Endothelial cell (in vitro differentiated cells): ENCODE measurements at regions not wholly inside any gene's neighbourhood (a gene's known extent, or its start where the extent isn't known, plus 50 kb on each side); places are given as distances from the start of the nearest gene placed in this dataset.

ENCODE experiments used
- DNase-seq: peaks from one replicate; pipeline ENCODE4 v3.0.0; 2021; ENCODE audit warnings: low spot score
- H3K27ac Mint-ChIP-seq: one replicate; pipeline ENCODE4 v1.8.0; 2021; ENCODE audit warnings: mixed read lengths, inconsistent platforms; ENCODE audit not compliant: unreplicated experiment
- H3K27me3 Mint-ChIP-seq: one replicate; pipeline ENCODE4 v1.8.0; 2021; ENCODE audit warnings: mild to moderate bottlenecking, moderate library complexity, mixed read lengths, inconsistent platforms; ENCODE audit not compliant: unreplicated experiment
- H3K36me3 Mint-ChIP-seq: one replicate; pipeline ENCODE4 v1.8.0; 2021; ENCODE audit warnings: mild to moderate bottlenecking, low read depth, mixed read lengths, inconsistent platforms; ENCODE audit not compliant: unreplicated experiment
- H3K4me1 Mint-ChIP-seq: one replicate; pipeline ENCODE4 v1.8.0; 2021; ENCODE audit warnings: mild to moderate bottlenecking, mixed read lengths, inconsistent platforms; ENCODE audit not compliant: unreplicated experiment
- H3K4me3 Mint-ChIP-seq: one replicate; pipeline ENCODE4 v1.8.0; 2021; ENCODE audit warnings: mild to moderate bottlenecking, mixed read lengths, inconsistent platforms; ENCODE audit not compliant: unreplicated experiment
- H3K9me3 Mint-ChIP-seq: one replicate; pipeline ENCODE4 v1.8.0; 2021; ENCODE audit warnings: mixed read lengths, inconsistent platforms; ENCODE audit not compliant: unreplicated experiment
- TF ChIP-seq, protein P1 (sequence below): fragments of 200-600 bp; sonication (generic); IDR thresholded peaks from one replicate; pipeline ENCODE4 v1.5.0; 2021; ENCODE audit warnings: antibody characterized with exemption; ENCODE audit not compliant: unreplicated experiment

DNA sequence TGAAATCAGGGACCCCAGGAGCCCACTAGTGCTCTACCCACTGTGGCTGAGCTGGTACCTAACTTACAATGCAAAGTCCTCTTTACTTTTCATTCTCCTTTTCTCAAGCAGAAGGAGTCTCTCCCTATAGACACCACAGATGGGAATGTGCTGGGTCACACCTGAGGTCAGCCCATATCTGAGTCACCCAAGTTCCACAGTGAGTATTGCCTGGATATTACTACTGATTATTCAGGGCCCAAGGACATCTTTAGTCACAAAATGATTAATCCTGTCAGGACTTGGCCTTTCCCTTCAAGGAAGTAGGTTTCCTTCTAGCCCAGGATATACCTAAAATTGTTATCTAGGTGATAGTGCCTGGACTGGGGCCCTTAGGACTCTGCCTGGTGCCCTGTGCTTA lies 1305.2 kb downstream of the SI start:
- TF ChIP-seq, protein P1, sequence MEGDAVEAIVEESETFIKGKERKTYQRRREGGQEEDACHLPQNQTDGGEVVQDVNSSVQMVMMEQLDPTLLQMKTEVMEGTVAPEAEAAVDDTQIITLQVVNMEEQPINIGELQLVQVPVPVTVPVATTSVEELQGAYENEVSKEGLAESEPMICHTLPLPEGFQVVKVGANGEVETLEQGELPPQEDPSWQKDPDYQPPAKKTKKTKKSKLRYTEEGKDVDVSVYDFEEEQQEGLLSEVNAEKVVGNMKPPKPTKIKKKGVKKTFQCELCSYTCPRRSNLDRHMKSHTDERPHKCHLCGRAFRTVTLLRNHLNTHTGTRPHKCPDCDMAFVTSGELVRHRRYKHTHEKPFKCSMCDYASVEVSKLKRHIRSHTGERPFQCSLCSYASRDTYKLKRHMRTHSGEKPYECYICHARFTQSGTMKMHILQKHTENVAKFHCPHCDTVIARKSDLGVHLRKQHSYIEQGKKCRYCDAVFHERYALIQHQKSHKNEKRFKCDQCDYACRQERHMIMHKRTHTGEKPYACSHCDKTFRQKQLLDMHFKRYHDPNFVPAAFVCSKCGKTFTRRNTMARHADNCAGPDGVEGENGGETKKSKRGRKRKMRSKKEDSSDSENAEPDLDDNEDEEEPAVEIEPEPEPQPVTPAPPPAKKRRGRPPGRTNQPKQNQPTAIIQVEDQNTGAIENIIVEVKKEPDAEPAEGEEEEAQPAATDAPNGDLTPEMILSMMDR, result no peak
- Mint-ChIP-seq H3K27ac (no peak overlapping the region), H3K27me3 (no peaks in the 10 kb centered on the region), H3K4me1 (no peaks in the 10 kb centered on the region), H3K36me3 (no peaks in the 10 kb centered on the region), H3K4me3 (no peak overlapping the region), H3K9me3 (no peaks in the 10 kb centered on the region)
- DNase-seq, result no peak

DNA sequence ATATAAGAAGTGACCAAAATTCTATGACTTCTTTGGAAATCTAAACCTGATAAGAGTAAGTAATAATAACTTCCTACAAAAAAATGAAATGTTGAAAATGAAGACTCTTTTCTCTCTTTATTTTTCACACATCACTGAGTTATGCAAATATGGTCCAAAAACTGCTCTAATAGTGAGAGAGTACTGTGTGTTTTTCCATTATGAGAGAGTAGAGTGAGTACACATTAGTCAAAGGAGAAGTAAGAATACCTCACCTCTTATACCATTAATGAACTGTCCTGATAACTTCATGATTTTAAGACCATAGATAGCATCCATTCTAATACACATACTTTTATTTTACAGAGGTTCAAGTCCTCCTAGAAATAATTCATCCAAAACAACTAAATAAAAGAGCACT lies 1310.2 kb downstream of the SI start:
- TF ChIP-seq, protein P1, result no peak
- no peak for DNase-seq
- no peaks in the 10 kb centered on the region for H3K27me3 Mint-ChIP-seq
- no peak overlapping the region for H3K27ac Mint-ChIP-seq
- no peak overlapping the region for H3K4me3 Mint-ChIP-seq
- H3K36me3 Mint-ChIP-seq, result no peaks in the 10 kb centered on the region
- H3K4me1 Mint-ChIP-seq, result no peaks in the 10 kb centered on the region
- no peaks in the 10 kb centered on the region for H3K9me3 Mint-ChIP-seq

DNA sequence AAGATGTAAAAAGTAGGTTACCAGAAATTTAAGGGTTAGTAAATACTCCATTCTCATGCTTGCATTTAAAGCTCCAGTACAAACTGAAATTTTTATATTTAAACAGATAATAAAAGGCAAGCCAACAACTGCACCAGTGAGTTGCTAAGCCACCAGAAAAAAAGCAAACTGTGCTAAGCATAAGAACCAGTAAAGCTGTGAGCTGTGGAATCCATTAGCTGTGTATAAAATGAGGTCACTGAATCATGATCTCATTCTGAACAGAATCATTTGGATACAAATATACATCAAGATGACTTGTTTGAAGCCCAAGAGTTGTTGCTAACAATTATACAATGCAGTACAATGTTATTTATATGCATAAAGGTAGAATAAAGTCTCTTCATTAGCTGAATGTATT lies 1312.2 kb downstream of the SI start:
- no peak for DNase-seq
- Mint-ChIP-seq H3K27me3 (peaks cover 3% of the 10 kb centered on the region), H3K4me1 (no peaks in the 10 kb centered on the region), H3K27ac (no peak overlapping the region), H3K36me3 (peaks cover 3% of the 10 kb centered on the region), H3K9me3 (no peaks in the 10 kb centered on the region), H3K4me3 (no peak overlapping the region)
- TF ChIP-seq, protein P1, result no peak

DNA sequence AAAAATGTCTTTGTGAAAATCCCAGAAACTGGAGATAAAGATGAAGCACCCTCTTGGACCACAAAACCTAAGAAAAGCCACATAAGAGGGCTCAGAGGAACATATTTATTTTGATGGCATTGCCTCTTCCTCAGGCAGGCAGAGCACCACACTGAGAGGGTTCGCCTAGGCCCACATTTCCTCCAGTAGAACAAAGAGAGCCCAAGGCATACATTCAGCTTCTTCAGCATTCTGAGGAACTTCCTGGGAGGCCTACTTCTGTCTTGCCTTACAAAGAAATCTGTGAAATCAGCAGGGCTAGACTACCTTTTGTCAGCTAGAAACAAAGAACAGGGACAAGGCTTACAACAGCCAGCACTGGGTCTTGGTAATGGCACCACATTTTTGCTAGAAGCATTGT lies 1325.3 kb downstream of the SI start:
- H3K4me3 Mint-ChIP-seq, result no peak overlapping the region

DNA sequence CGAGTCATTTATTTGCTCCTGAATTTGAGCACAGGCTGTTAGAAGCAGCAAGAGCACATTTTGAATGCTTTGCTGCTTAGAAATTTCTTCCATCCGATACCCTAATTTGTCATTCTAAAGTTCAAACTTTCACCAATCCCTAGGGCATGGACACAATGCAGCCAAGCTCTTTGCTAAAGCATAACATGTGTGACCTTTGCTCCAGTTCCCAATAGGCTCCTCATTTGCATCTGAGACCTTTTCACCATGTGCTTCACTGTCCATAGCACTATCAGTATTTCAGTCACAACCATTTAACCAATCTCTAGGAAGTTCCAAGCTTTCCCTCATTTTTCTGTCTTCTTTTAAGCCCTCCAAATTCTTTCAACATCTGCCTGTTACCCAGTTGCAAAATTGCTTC lies 1333.1 kb downstream of the SI start:
- no peak overlapping the region for H3K27ac Mint-ChIP-seq
- no peaks in the 10 kb centered on the region for H3K9me3 Mint-ChIP-seq
- no peaks in the 10 kb centered on the region for H3K36me3 Mint-ChIP-seq
- no peaks in the 10 kb centered on the region for H3K4me1 Mint-ChIP-seq
- no peak for DNase-seq
- H3K27me3 Mint-ChIP-seq, result no peaks in the 10 kb centered on the region
- TF ChIP-seq, protein P1, result no peak
- H3K4me3 Mint-ChIP-seq, result no peak overlapping the region

More for the DNA sequence above, 1325.3 kb downstream of the SI start:
- H3K27ac Mint-ChIP-seq, result no peak overlapping the region
- H3K27me3 Mint-ChIP-seq, result no peaks in the 10 kb centered on the region
- TF ChIP-seq, protein P1, result no peak
- peaks cover 12% of the 10 kb centered on the region for H3K9me3 Mint-ChIP-seq
- no peak for DNase-seq
- H3K36me3 Mint-ChIP-seq, result no peaks in the 10 kb centered on the region
- H3K4me1 Mint-ChIP-seq, result no peaks in the 10 kb centered on the region
